ENCODE measurements at regions not wholly inside any gene's neighbourhood (a gene's known extent, or its start where the extent isn't known, plus 50 kb on each side); places are given as distances from the start of the nearest gene placed in this dataset.
"Not testable (repeated sequence)": the region's sequence is repeated elsewhere in the genome, so short reads cannot be mapped to it uniquely, and the experiment has no call there.

DNA sequence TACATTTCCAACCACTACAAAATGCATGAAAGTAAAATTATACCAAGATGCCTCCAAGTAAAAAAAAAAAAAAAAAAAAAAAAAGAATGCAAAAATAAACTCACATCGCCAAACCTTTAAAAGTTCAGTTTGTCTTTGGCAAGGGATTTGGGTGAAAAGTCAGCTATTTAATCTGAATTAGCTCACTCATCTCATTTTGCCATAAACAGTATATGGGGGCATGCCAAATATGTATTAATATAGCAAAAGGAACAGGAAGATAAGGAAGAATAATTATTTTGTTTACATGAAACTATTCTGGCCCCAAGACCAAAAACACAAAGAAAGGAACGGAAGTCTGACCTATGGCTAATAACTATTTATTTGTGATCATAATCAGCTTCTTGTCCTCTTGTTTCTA, 114.7 kb upstream of the SLC6A14 start:
- TF ChIP-seq, protein P1, sequence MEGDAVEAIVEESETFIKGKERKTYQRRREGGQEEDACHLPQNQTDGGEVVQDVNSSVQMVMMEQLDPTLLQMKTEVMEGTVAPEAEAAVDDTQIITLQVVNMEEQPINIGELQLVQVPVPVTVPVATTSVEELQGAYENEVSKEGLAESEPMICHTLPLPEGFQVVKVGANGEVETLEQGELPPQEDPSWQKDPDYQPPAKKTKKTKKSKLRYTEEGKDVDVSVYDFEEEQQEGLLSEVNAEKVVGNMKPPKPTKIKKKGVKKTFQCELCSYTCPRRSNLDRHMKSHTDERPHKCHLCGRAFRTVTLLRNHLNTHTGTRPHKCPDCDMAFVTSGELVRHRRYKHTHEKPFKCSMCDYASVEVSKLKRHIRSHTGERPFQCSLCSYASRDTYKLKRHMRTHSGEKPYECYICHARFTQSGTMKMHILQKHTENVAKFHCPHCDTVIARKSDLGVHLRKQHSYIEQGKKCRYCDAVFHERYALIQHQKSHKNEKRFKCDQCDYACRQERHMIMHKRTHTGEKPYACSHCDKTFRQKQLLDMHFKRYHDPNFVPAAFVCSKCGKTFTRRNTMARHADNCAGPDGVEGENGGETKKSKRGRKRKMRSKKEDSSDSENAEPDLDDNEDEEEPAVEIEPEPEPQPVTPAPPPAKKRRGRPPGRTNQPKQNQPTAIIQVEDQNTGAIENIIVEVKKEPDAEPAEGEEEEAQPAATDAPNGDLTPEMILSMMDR (IDR thresholded peaks at IDR 0.05; ENCODE audit: borderline replicate concordance, extremely low read depth, insufficient read depth): no peak
- Histone ChIP-seq H3K27ac (ENCODE audit: low read depth in 2 of 2, low read length in 2 of 2) (no peak overlapping the region), H3K4me3 (ENCODE audit: low read length in 3 of 3) (no peak overlapping the region), H3K9ac (ENCODE audit: low read length in 3 of 3) (no peak overlapping the region), H3K27me3 (ENCODE audit: control insufficient read depth, insufficient read depth, low read length) (no peaks in the 10 kb centered on the region), H3K4me1 (ENCODE audit: control insufficient read depth in 2 of 3, insufficient read depth in 2 of 3, low read depth in 1 of 3, low read length in 3 of 3) (no peaks in the 10 kb centered on the region), H3K36me3 (ENCODE audit: control insufficient read depth in 2 of 3, insufficient read depth in 3 of 3, low read length in 3 of 3) (no peaks in the 10 kb centered on the region), H3K9me3 (ENCODE audit: control insufficient read depth in 2 of 3, insufficient read depth in 1 of 3, low read length in 3 of 3) (no peaks in the 10 kb centered on the region)
- FAIRE-seq: no peak
- intact Hi-C loops (cut with DNase I): no loop called here
- peak in 1 of 5 donors; percentile 39 for DNase-seq

GRCh38 chrX:116332026-116332425, 104.4 kb upstream of the SLC6A14 start:
- H3K4me1 ChIP-seq (ENCODE audit: control insufficient read depth in 2 of 3, insufficient read depth in 2 of 3, low read depth in 1 of 3, low read length in 3 of 3); H3K9me3 ChIP-seq (ENCODE audit: control insufficient read depth in 2 of 3, insufficient read depth in 1 of 3, low read length in 3 of 3); H3K27me3 ChIP-seq (ENCODE audit: control insufficient read depth, insufficient read depth, low read length); DNase-seq; intact Hi-C loops (cut with DNase I); H3K4me3 ChIP-seq (ENCODE audit: low read length in 3 of 3); FAIRE-seq; H3K9ac ChIP-seq (ENCODE audit: low read length in 3 of 3); H3K36me3 ChIP-seq (ENCODE audit: control insufficient read depth in 2 of 3, insufficient read depth in 3 of 3, low read length in 3 of 3); H3K27ac ChIP-seq (ENCODE audit: low read depth in 2 of 2, low read length in 2 of 2): not testable (repeated sequence)

DNA sequence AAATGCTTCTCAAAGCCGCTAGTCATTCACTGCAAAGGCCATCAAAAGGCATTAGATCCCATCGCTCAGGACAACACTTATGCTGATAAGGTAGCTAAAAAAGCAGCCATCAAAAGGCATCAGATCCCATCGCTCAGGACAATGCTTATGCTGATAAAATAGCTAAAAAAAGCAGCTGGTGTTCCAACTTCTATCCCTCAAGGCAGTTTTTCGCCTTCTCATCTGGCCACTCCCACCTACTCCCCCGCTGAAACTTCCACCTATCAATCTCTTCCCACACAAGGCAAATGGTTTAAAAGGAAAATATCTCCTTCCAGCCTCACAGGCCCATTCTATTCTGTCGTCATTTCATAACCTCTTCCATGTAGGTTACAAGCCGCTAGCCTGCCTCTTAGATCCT, 101.6 kb upstream of the SLC6A14 start:
- H3K4me3 ChIP-seq (ENCODE audit: low read length in 3 of 3); H3K9me3 ChIP-seq (ENCODE audit: control insufficient read depth in 2 of 3, insufficient read depth in 1 of 3, low read length in 3 of 3); H3K27me3 ChIP-seq (ENCODE audit: control insufficient read depth, insufficient read depth, low read length); H3K9ac ChIP-seq (ENCODE audit: low read length in 3 of 3); H3K4me1 ChIP-seq (ENCODE audit: control insufficient read depth in 2 of 3, insufficient read depth in 2 of 3, low read depth in 1 of 3, low read length in 3 of 3); intact Hi-C loops (cut with DNase I); DNase-seq; H3K27ac ChIP-seq (ENCODE audit: low read depth in 2 of 2, low read length in 2 of 2); H3K36me3 ChIP-seq (ENCODE audit: control insufficient read depth in 2 of 3, insufficient read depth in 3 of 3, low read length in 3 of 3); FAIRE-seq: not testable (repeated sequence)

DNA sequence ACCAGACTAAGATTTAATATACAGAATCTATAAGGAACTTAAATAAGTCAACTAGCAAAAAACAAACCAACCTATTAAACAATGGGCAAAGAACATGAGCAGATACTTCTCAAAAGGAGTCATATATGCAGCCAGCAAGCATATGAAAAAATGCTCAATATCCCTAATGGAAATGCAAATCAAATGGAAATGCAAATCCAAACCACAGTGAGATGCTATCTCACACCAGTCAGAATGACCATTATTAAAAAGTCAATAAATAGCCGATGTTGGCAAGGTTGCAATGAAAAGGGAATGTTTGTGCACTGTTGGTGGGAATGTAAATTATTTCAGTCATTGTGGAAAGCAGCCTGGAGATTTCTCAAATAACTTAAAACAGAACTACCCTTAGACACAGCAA, 97.0 kb upstream of the SLC6A14 start:
- Histone ChIP-seq H3K27ac (ENCODE audit: low read depth in 2 of 2, low read length in 2 of 2) (no peak overlapping the region), H3K9ac (ENCODE audit: low read length in 3 of 3) (no peak overlapping the region), H3K4me1 (ENCODE audit: control insufficient read depth in 2 of 3, insufficient read depth in 2 of 3, low read depth in 1 of 3, low read length in 3 of 3) (no peaks in the 10 kb centered on the region), H3K4me3 (ENCODE audit: low read length in 3 of 3) (no peak overlapping the region), H3K27me3 (ENCODE audit: control insufficient read depth, insufficient read depth, low read length) (no peaks in the 10 kb centered on the region), H3K9me3 (ENCODE audit: control insufficient read depth in 2 of 3, insufficient read depth in 1 of 3, low read length in 3 of 3) (no peaks in the 10 kb centered on the region), H3K36me3 (ENCODE audit: control insufficient read depth in 2 of 3, insufficient read depth in 3 of 3, low read length in 3 of 3) (no peaks in the 10 kb centered on the region)
- FAIRE-seq: no peak
- DNase-seq: no peak
- TF ChIP-seq, protein P1 (IDR thresholded peaks at IDR 0.05; ENCODE audit: borderline replicate concordance, extremely low read depth, insufficient read depth): no peak
- intact Hi-C loops (cut with DNase I): no loop called here

GRCh38 chrX:116342903-116343302, 93.5 kb upstream of the SLC6A14 start:
- no peak overlapping the region for H3K27ac ChIP-seq (ENCODE audit: low read depth in 2 of 2, low read length in 2 of 2)
- DNase-seq: peak in 1 of 5 donors; percentile 7
- no peak overlapping the region for H3K4me3 ChIP-seq (ENCODE audit: low read length in 3 of 3)
- no peaks in the 10 kb centered on the region for H3K27me3 ChIP-seq (ENCODE audit: control insufficient read depth, insufficient read depth, low read length)
- H3K9me3 ChIP-seq (ENCODE audit: control insufficient read depth in 2 of 3, insufficient read depth in 1 of 3, low read length in 3 of 3): no peaks in the 10 kb centered on the region
- TF ChIP-seq, protein P1 (IDR thresholded peaks at IDR 0.05; ENCODE audit: borderline replicate concordance, extremely low read depth, insufficient read depth): no peak
- H3K9ac ChIP-seq (ENCODE audit: low read length in 3 of 3): no peak overlapping the region
- intact Hi-C loops (cut with DNase I): no loop called here
- no peak for FAIRE-seq
- H3K4me1 ChIP-seq (ENCODE audit: control insufficient read depth in 2 of 3, insufficient read depth in 2 of 3, low read depth in 1 of 3, low read length in 3 of 3): no peaks in the 10 kb centered on the region
- no peaks in the 10 kb centered on the region for H3K36me3 ChIP-seq (ENCODE audit: control insufficient read depth in 2 of 3, insufficient read depth in 3 of 3, low read length in 3 of 3)
